GM12873 (cell line): ENCODE measurements at regions not wholly inside any gene's neighbourhood (a gene's known extent, or its start where the extent isn't known, plus 50 kb on each side); places are given as distances from the start of the nearest gene placed in this dataset.

Experiments
- CTCF ChIP-seq: IDR thresholded peaks from 2 replicates; pipeline ENCODE4 v1.5.1; 2012; ENCODE audit warnings: low read depth, mild to moderate bottlenecking, moderate library complexity, low read length, control low read depth; ENCODE audit not compliant: insufficient read depth; ENCODE audit errors: missing control alignments

DNA sequence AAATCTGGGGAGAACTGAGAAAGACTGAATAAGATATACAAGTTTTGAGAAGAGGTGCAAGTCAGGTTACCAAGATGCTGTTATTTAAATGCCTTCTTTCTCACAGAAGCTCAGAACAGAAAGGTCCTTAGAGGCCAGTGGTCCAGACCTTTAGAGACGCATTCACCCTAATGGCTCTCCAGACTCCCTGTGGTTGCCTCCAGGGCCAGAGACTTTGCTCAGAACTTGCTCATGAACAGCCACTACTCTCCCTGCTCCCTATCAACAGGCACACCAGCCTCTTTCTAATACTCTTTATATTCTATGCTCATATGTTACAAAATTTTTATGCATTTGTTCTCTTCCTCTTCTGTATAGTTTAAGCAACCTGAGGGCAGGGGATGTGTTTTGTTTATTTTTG lies 349.0 kb upstream of the TNP1 start:
- TF ChIP-seq CTCF = no peak

- TF ChIP-seq CTCF = no peak
Observed at GRCh38 chr2:217207699-217208010, 347.8 kb upstream of the TNP1 start.

GRCh38 chr2:217206907-217207698 lies 347.2 kb upstream of the TNP1 start:
- TF ChIP-seq CTCF = no peak

DNA sequence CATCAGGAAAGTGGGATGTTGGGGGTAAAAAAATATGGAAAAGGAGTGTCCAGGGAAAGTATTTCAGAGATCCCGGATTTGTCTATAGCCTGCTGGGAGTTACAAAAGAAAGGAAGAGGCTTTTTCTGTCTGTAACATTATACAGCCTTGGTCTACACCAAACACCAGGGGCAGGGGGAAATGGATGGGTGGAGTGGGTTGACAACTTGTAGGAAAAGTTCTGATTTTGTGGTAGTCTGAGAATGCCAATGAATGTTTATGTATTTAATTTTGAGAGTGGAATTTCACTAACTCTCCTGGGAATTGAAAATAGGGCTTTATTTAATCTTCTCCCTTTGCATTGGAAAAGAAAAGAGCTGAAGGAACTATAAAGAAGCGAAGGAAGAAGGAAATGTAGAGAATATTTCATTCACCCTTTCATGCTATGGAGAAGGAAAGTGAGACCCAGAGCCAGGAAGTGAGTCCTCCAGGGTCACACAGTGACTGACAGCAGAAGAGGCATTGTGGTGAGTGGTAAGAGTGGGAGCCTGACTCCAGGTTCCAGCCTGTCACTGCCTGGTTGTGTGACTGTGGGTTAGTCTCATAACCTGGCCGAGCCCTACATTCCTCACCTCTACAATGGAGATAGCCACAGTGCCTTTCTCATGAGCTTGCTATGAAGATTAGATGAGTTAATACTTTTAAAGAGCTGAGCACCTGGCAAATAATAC lies 346.3 kb upstream of the TNP1 start:
- no peak for TF ChIP-seq CTCF

DNA sequence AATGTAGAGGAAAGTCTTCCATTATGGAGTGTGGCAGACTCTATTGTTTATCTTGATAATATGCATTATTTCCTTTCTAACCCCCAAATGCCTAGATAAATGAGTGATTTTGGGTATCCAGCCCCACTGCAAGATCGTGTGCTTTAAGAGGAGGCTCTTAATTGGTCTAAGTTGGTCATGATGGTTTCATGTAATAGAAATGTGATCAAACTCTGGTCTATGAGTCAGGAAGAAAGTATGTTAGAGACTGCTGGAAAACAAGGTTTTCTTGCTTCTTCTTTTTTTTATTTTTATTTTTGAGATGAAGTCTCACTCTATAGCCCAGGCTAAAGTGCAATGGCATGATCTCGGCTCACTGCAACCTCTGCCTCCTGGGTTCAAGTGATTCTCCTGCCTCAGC lies 344.5 kb upstream of the TNP1 start:
- no peak for TF ChIP-seq CTCF

- TF ChIP-seq CTCF = no peak
Observed at GRCh38 chr2:217203086-217203485, 343.2 kb upstream of the TNP1 start.

- no peak for TF ChIP-seq CTCF
Observed at GRCh38 chr2:217199255-217199630, 339.4 kb upstream of the TNP1 start.
